ENCODE measurements at regions not wholly inside any gene's neighbourhood (a gene's known extent, or its start where the extent isn't known, plus 50 kb on each side); places are given as distances from the start of the nearest gene placed in this dataset.
A peak's percentile ranks its signal among the peaks of the same experiment; 100 is the strongest.
"Not testable (repeated sequence)": the region's sequence is repeated elsewhere in the genome, so short reads cannot be mapped to it uniquely, and the experiment has no call there.

GRCh38 chr1:166490437-166490991, 323.7 kb upstream of the FAM78B start:
- DNase-seq (ENCODE audit: low read depth): no peak

GRCh38 chr1:166493765-166494164, 327.0 kb upstream of the FAM78B start:
- not testable (repeated sequence) for DNase-seq (ENCODE audit: low read depth)

GRCh38 chr1:166507347-166507746, 331.9 kb upstream of the POGK start:
- DNase-seq (ENCODE audit: low read depth): no peak

- DNase-seq (ENCODE audit: low read depth): peak; percentile 8
Observed at GRCh38 chr1:166511761-166512160, 327.5 kb upstream of the POGK start.

- no peak for DNase-seq (ENCODE audit: low read depth)
Observed at GRCh38 chr1:166514067-166514466, 325.2 kb upstream of the POGK start.

- DNase-seq (ENCODE audit: low read depth): no peak
Observed at GRCh38 chr1:166527752-166528151, 311.5 kb upstream of the POGK start.

GRCh38 chr1:166538646-166539045, 300.6 kb upstream of the POGK start:
- DNase-seq (ENCODE audit: low read depth): no peak

- DNase-seq (ENCODE audit: low read depth): no peak
Observed at GRCh38 chr1:166544036-166544435, 295.2 kb upstream of the POGK start.

- DNase-seq (ENCODE audit: low read depth): no peak
Observed at GRCh38 chr1:166544561-166544960, 294.7 kb upstream of the POGK start.

- DNase-seq (ENCODE audit: low read depth): no peak
Observed at GRCh38 chr1:166552706-166553105, 286.6 kb upstream of the POGK start.

GRCh38 chr1:166570954-166571353, 268.3 kb upstream of the POGK start:
- no peak for DNase-seq (ENCODE audit: low read depth)

GRCh38 chr1:166573199-166573598, 266.1 kb upstream of the POGK start:
- DNase-seq (ENCODE audit: low read depth): no peak

GRCh38 chr1:166579557-166580501, 259.4 kb upstream of the POGK start:
- DNase-seq (ENCODE audit: low read depth): no peak

GRCh38 chr1:166588741-166589140, 250.5 kb upstream of the POGK start:
- peak; percentile 8 for DNase-seq (ENCODE audit: low read depth)

GRCh38 chr1:166590161-166590560, 249.1 kb upstream of the POGK start:
- no peak for DNase-seq (ENCODE audit: low read depth)

- DNase-seq (ENCODE audit: low read depth): no peak
Observed at GRCh38 chr1:166594646-166595045, 244.6 kb upstream of the POGK start.

GRCh38 chr1:166597516-166597915, 241.8 kb upstream of the POGK start:
- DNase-seq (ENCODE audit: low read depth): no peak

- no peak for DNase-seq (ENCODE audit: low read depth)
Observed at GRCh38 chr1:166600574-166600973, 238.7 kb upstream of the POGK start.

- DNase-seq (ENCODE audit: low read depth): no peak
Observed at GRCh38 chr1:166601650-166602278, 237.5 kb upstream of the POGK start.

GRCh38 chr1:166602801-166603200, 236.5 kb upstream of the POGK start:
- not testable (repeated sequence) for DNase-seq (ENCODE audit: low read depth)

GRCh38 chr1:166603296-166603695, 236.0 kb upstream of the POGK start:
- no peak for DNase-seq (ENCODE audit: low read depth)

- DNase-seq (ENCODE audit: low read depth): no peak
Observed at GRCh38 chr1:166605137-166605536, 234.1 kb upstream of the POGK start.

- DNase-seq (ENCODE audit: low read depth): no peak
Observed at GRCh38 chr1:166612886-166613285, 226.4 kb upstream of the POGK start.

Data from RPMI7951 (cell line).